AG04450 (cell line): ENCODE measurements at regions not wholly inside any gene's neighbourhood (a gene's known extent, or its start where the extent isn't known, plus 50 kb on each side); places are given as distances from the start of the nearest gene placed in this dataset.
"Not testable (repeated sequence)": the region's sequence is repeated elsewhere in the genome, so short reads cannot be mapped to it uniquely, and the experiment has no call there.

Experiments
- CTCF ChIA-PET: fragments of 300-600, 350-600 bp; formaldehyde crosslinking; extraction: SDS; loops from one replicate; lab custom pipeline; 2022; ENCODE audit warnings: antibody characterized with exemption, inconsistent platforms; lab: Charles Lee
- POLR2A ChIA-PET: fragments of 350-600 bp; formaldehyde crosslinking; extraction: SDS; loops from one replicate; lab custom pipeline; 2021; ENCODE audit warnings: antibody characterized with exemption, inconsistent platforms; lab: Yijun Ruan, JAX
- DNase-seq: peaks from one replicate; pipeline ENCODE4 v3.0.0-alpha.2; 2011; ENCODE audit warnings: low read depth, low spot score
- H3K27ac ChIP-seq: one replicate; pipeline ENCODE4 v1.5.1; 2012; ENCODE audit warnings: low read depth, low read length, control low read depth
- H3K27me3 ChIP-seq: one replicate; pipeline ENCODE4 v1.6.0; 2012; ENCODE audit warnings: low read length; ENCODE audit not compliant: control insufficient read depth, insufficient read depth
- H3K4me3 ChIP-seq: 2 replicates; pipeline ENCODE4 v1.5.1; 2011; ENCODE audit warnings: mild to moderate bottlenecking, low read depth, low read length, control low read depth
- H3K9me3 ChIP-seq: 2 replicates; pipeline ENCODE4 v1.5.1; 2012; ENCODE audit warnings: low read length; ENCODE audit not compliant: control insufficient read depth, insufficient read depth
- CTCF ChIP-seq: IDR thresholded peaks from 2 replicates; pipeline ENCODE4 v1.5.1; 2011; ENCODE audit warnings: low read depth, low read length, control low read depth, inconsistent platforms

- DNase-seq = no peak
- no peaks in the 10 kb centered on the region for H3K27me3 ChIP-seq
- ChIA-PET POLR2A (no interaction called here), CTCF (no interaction called here)
- TF ChIP-seq CTCF = no peak
- H3K27ac ChIP-seq = no peak overlapping the region
- H3K4me3 ChIP-seq = no peak overlapping the region
- H3K9me3 ChIP-seq = no peaks in the 10 kb centered on the region
Measured at GRCh38 chr3:176328666-176329065, 868.6 kb downstream of the TBL1XR1 start.

- Histone ChIP-seq H3K27ac (no peak overlapping the region), H3K9me3 (no peaks in the 10 kb centered on the region), H3K4me3 (no peak overlapping the region), H3K27me3 (no peaks in the 10 kb centered on the region)
- DNase-seq = no peak
- ChIA-PET CTCF (no interaction called here), POLR2A (no interaction called here)
- no peak for TF ChIP-seq CTCF
Measured at GRCh38 chr3:176328198-176328597, 869.1 kb downstream of the TBL1XR1 start.

- DNase-seq, H3K27ac ChIP-seq, H3K9me3 ChIP-seq, H3K4me3 ChIP-seq, POLR2A ChIA-PET, CTCF ChIA-PET, H3K27me3 ChIP-seq: not testable (repeated sequence)
Measured at GRCh38 chr3:176326894-176327490, 870.3 kb downstream of the TBL1XR1 start.

GRCh38 chr3:176321532-176321931 lies 875.8 kb downstream of the TBL1XR1 start:
- H3K4me3 ChIP-seq, H3K27ac ChIP-seq, CTCF ChIA-PET, DNase-seq, H3K27me3 ChIP-seq, H3K9me3 ChIP-seq, POLR2A ChIA-PET: not testable (repeated sequence)

- Histone ChIP-seq H3K9me3 (no peaks in the 10 kb centered on the region), H3K27ac (no peak overlapping the region), H3K27me3 (no peaks in the 10 kb centered on the region), H3K4me3 (no peak overlapping the region)
- ChIA-PET POLR2A (no interaction called here), CTCF (no interaction called here)
- DNase-seq = no peak
- no peak for TF ChIP-seq CTCF
Measured at GRCh38 chr3:176321099-176321498, 876.2 kb downstream of the TBL1XR1 start.

- H3K9me3 ChIP-seq = no peaks in the 10 kb centered on the region
- no peak overlapping the region for H3K4me3 ChIP-seq
- TF ChIP-seq CTCF = no peak
- ChIA-PET CTCF (no interaction called here), POLR2A (no interaction called here)
- DNase-seq = no peak
- H3K27me3 ChIP-seq = no peaks in the 10 kb centered on the region
- no peak overlapping the region for H3K27ac ChIP-seq
Measured at GRCh38 chr3:176313426-176313825, 883.9 kb downstream of the TBL1XR1 start.
